ENCODE measurements at regions not wholly inside any gene's neighbourhood (a gene's known extent, or its start where the extent isn't known, plus 50 kb on each side); places are given as distances from the start of the nearest gene placed in this dataset.

- TF ChIP-seq POLR2A (IDR thresholded peaks at IDR 0.05) (no peak), CTCF (IDR thresholded peaks at IDR 0.05) (no peak)
Observed at GRCh38 chr7:26096136-26096535, 55.9 kb upstream of the NFE2L3 start.

Data from Peyer's patch (tissue), 4 donors.